BLaER1 (cell line): ENCODE measurements at regions not wholly inside any gene's neighbourhood (a gene's known extent, or its start where the extent isn't known, plus 50 kb on each side); places are given as distances from the start of the nearest gene placed in this dataset.
"Not testable (repeated sequence)": the region's sequence is repeated elsewhere in the genome, so short reads cannot be mapped to it uniquely, and the experiment has no call there.

Source experiments
- H3K27ac ChIP-seq: shearing (Covaris generic); formaldehyde crosslinking; 2 replicates; pipeline ENCODE4 v1.8.1; 2022
- H3K27me3 ChIP-seq: shearing (Covaris generic); formaldehyde crosslinking; 2 replicates; pipeline ENCODE4 v1.8.1; 2022
- H3K36me3 ChIP-seq: shearing (Covaris generic); formaldehyde crosslinking; 2 replicates; pipeline ENCODE4 v1.8.1; 2022
- H3K4me1 ChIP-seq: shearing (Covaris generic); formaldehyde crosslinking; 2 replicates; pipeline ENCODE4 v1.8.1; 2022
- H3K4me2 ChIP-seq: shearing (Covaris generic); formaldehyde crosslinking; 2 replicates; pipeline ENCODE4 v1.8.1; 2022
- H3K4me3 ChIP-seq: shearing (Covaris generic); formaldehyde crosslinking; 2 replicates; pipeline ENCODE4 v1.8.1; 2022
- H3K9ac ChIP-seq: shearing (Covaris generic); formaldehyde crosslinking; 2 replicates; pipeline ENCODE4 v1.8.1; 2022
- H3K9me3 ChIP-seq: shearing (Covaris generic); formaldehyde crosslinking; 2 replicates; pipeline ENCODE4 v1.8.1; 2022
- H4K20me1 ChIP-seq: shearing (Covaris generic); formaldehyde crosslinking; 2 replicates; pipeline ENCODE4 v1.8.1; 2022
- Cebpa-rat ChIP-seq: shearing (Covaris generic); IDR thresholded peaks from 2 replicates; pipeline ENCODE4 v1.8.1; 2022

- Histone ChIP-seq H3K9ac (no peak overlapping the region), H3K4me1 (peaks cover 73% of the 10 kb centered on the region), H3K27ac (no peak overlapping the region; the same call in 1 of the 2 replicates), H3K9me3 (peaks cover 23% of the 10 kb centered on the region), H3K27me3 (no peaks in the 10 kb centered on the region), H3K4me3 (no peak overlapping the region), H3K36me3 (no peaks in the 10 kb centered on the region), H4K20me1 (no peaks in the 10 kb centered on the region), H3K4me2 (peak overlapping the region; percentile 13)
- TF ChIP-seq Cebpa-rat: no peak
Observed at GRCh38 chr5:158051036-158051435, 192.1 kb upstream of the CLINT1 start.

GRCh38 chr5:158050421-158050820 lies 191.5 kb upstream of the CLINT1 start:
- no peak overlapping the region for H3K27ac ChIP-seq
- no peak for TF ChIP-seq Cebpa-rat
- H4K20me1 ChIP-seq: no peaks in the 10 kb centered on the region
- H3K36me3 ChIP-seq: no peaks in the 10 kb centered on the region
- H3K4me2 ChIP-seq: peak overlapping the region; percentile 13; the same call in 1 of the 2 replicates
- H3K9me3 ChIP-seq: peaks cover 29% of the 10 kb centered on the region
- H3K27me3 ChIP-seq: no peaks in the 10 kb centered on the region
- no peak overlapping the region for H3K9ac ChIP-seq
- H3K4me1 ChIP-seq: peaks cover 67% of the 10 kb centered on the region
- no peak overlapping the region for H3K4me3 ChIP-seq

GRCh38 chr5:158049459-158049858 lies 190.5 kb upstream of the CLINT1 start:
- peaks cover 38% of the 10 kb centered on the region for H3K9me3 ChIP-seq
- H3K27me3 ChIP-seq: no peaks in the 10 kb centered on the region
- no peak for TF ChIP-seq Cebpa-rat

GRCh38 chr5:158045696-158046095 lies 186.8 kb upstream of the CLINT1 start:
- H3K27ac ChIP-seq: no peak overlapping the region
- H3K4me1 ChIP-seq: peaks cover 41% of the 10 kb centered on the region
- H3K4me3 ChIP-seq: no peak overlapping the region
- H3K9me3 ChIP-seq: peaks cover 61% of the 10 kb centered on the region
- H4K20me1 ChIP-seq: no peaks in the 10 kb centered on the region
- TF ChIP-seq Cebpa-rat: no peak
- H3K9ac ChIP-seq: no peak overlapping the region
- no peaks in the 10 kb centered on the region for H3K27me3 ChIP-seq
- H3K4me2 ChIP-seq: no peak overlapping the region
- H3K36me3 ChIP-seq: peaks cover 11% of the 10 kb centered on the region

More at GRCh38 chr5:158049459-158049858, 190.5 kb upstream of the CLINT1 start:
- peaks cover 57% of the 10 kb centered on the region for H3K4me1 ChIP-seq
- no peak overlapping the region for H3K27ac ChIP-seq
- no peak overlapping the region for H3K4me3 ChIP-seq
- H4K20me1 ChIP-seq: no peaks in the 10 kb centered on the region
- no peak overlapping the region for H3K4me2 ChIP-seq
- H3K9ac ChIP-seq: no peak overlapping the region
- no peaks in the 10 kb centered on the region for H3K36me3 ChIP-seq

- H3K4me1 ChIP-seq: peaks cover 56% of the 10 kb centered on the region
- H3K4me2 ChIP-seq: peak overlapping the region; percentile 72
- H3K9me3 ChIP-seq: peaks cover 58% of the 10 kb centered on the region
- peaks cover 27% of the 10 kb centered on the region for H3K36me3 ChIP-seq
- H3K27me3 ChIP-seq: no peaks in the 10 kb centered on the region
- no peaks in the 10 kb centered on the region for H4K20me1 ChIP-seq
- TF ChIP-seq Cebpa-rat: no peak
- H3K4me3 ChIP-seq: no peak overlapping the region; the same call in 1 of the 2 replicates
- peak overlapping the region; percentile 86 for H3K27ac ChIP-seq
- H3K9ac ChIP-seq: peak overlapping the region; percentile 66; the same call in 1 of the 2 replicates
Observed at GRCh38 chr5:158039911-158040347, 181.0 kb upstream of the CLINT1 start.

GRCh38 chr5:158039441-158039840 lies 180.5 kb upstream of the CLINT1 start:
- H4K20me1 ChIP-seq: no peaks in the 10 kb centered on the region
- peaks cover 28% of the 10 kb centered on the region for H3K36me3 ChIP-seq
- peak overlapping the region; percentile 66 for H3K9ac ChIP-seq
- H3K27ac ChIP-seq: peak overlapping the region; percentile 86
- TF ChIP-seq Cebpa-rat: no peak
- peaks cover 56% of the 10 kb centered on the region for H3K4me1 ChIP-seq
- no peaks in the 10 kb centered on the region for H3K27me3 ChIP-seq
- H3K4me2 ChIP-seq: peak overlapping the region; percentile 72
- H3K9me3 ChIP-seq: peaks cover 58% of the 10 kb centered on the region
- no peak overlapping the region; the same call in 1 of the 2 replicates for H3K4me3 ChIP-seq

GRCh38 chr5:158036983-158037595 lies 178.1 kb upstream of the CLINT1 start:
- not testable (repeated sequence) for H3K4me2 ChIP-seq, H3K27me3 ChIP-seq, H4K20me1 ChIP-seq, H3K27ac ChIP-seq, H3K9ac ChIP-seq
- Histone ChIP-seq H3K4me1 (peaks cover 49% of the 10 kb centered on the region), H3K9me3 (peaks cover 57% of the 10 kb centered on the region), H3K4me3 (peak overlapping the region; percentile 22; the same call in 1 of the 2 replicates), H3K36me3 (peaks cover 19% of the 10 kb centered on the region)

- H3K4me3 ChIP-seq, H3K4me2 ChIP-seq, H3K9ac ChIP-seq, H4K20me1 ChIP-seq, H3K27ac ChIP-seq, H3K27me3 ChIP-seq: not testable (repeated sequence)
- Histone ChIP-seq H3K9me3 (peaks cover 53% of the 10 kb centered on the region), H3K4me1 (peaks cover 24% of the 10 kb centered on the region), H3K36me3 (peaks cover 19% of the 10 kb centered on the region)
Observed at GRCh38 chr5:158034586-158034985, 175.6 kb upstream of the CLINT1 start.

GRCh38 chr5:158033724-158034123 lies 174.8 kb upstream of the CLINT1 start:
- H3K27me3 ChIP-seq: no peaks in the 10 kb centered on the region
- H3K9ac ChIP-seq: no peak overlapping the region
- peaks cover 53% of the 10 kb centered on the region for H3K9me3 ChIP-seq
- H4K20me1 ChIP-seq: no peaks in the 10 kb centered on the region
- peaks cover 16% of the 10 kb centered on the region for H3K4me1 ChIP-seq
- no peak overlapping the region for H3K4me3 ChIP-seq
- TF ChIP-seq Cebpa-rat: no peak
- H3K4me2 ChIP-seq: no peak overlapping the region
- no peak overlapping the region for H3K27ac ChIP-seq
- peaks cover 19% of the 10 kb centered on the region for H3K36me3 ChIP-seq

- Histone ChIP-seq H3K36me3 (peaks cover 19% of the 10 kb centered on the region), H4K20me1 (no peaks in the 10 kb centered on the region), H3K27me3 (no peaks in the 10 kb centered on the region), H3K4me1 (peaks cover 9% of the 10 kb centered on the region), H3K9ac (no peak overlapping the region), H3K4me2 (no peak overlapping the region), H3K4me3 (no peak overlapping the region), H3K27ac (no peak overlapping the region), H3K9me3 (peaks cover 53% of the 10 kb centered on the region)
- TF ChIP-seq Cebpa-rat: no peak
Observed at GRCh38 chr5:158033076-158033475, 174.1 kb upstream of the CLINT1 start.
